OCI-LY7 (cell line): ENCODE measurements at regions not wholly inside any gene's neighbourhood (a gene's known extent, or its start where the extent isn't known, plus 50 kb on each side); places are given as distances from the start of the nearest gene placed in this dataset.

Experiments
- BruUV-seq: library from RNA; stranded (reverse); fragments of 400-500 nt; replicated peaks from 2 replicates; lab custom pipeline; 2021; lab: Mats Ljungman, UMichigan
- CTCF ChIA-PET: fragments of 300-600 bp; sonication (Branson Sonifier 250); formaldehyde crosslinking; loops from one replicate; lab custom pipeline; 2022; ENCODE audit warnings: antibody characterized with exemption; ENCODE audit not compliant: unreplicated experiment; lab: Charles Lee
- POLR2A ChIA-PET: fragments of 300-600 bp; sonication (Branson Sonifier 250); formaldehyde crosslinking; loops from one replicate; lab custom pipeline; 2022; ENCODE audit warnings: antibody characterized with exemption; lab: Charles Lee
- DNase-seq: peaks from one replicate; pipeline ENCODE4 v3.0.0-alpha.2; 2015; ENCODE audit warnings: low spot score
- H2AFZ ChIP-seq: fragments of 200-600 bp; sonication (generic), shearing (Covaris generic); 2 replicates; pipeline ENCODE4 v1.6.1; 2014; ENCODE audit warnings: mild to moderate bottlenecking, antibody characterized with exemption, low read length, moderate library complexity
- H3K27ac ChIP-seq: fragments of 200-600 bp; sonication (generic); 2 replicates; pipeline ENCODE4 v1.5.1; 2014; ENCODE audit warnings: mixed run types, low read depth, mild to moderate bottlenecking, moderate library complexity, low read length, inconsistent platforms; ENCODE audit not compliant: poor library complexity, severe bottlenecking
- H3K36me3 ChIP-seq: fragments of 200-600 bp; sonication (generic); 2 replicates; pipeline ENCODE4 v1.6.1; 2014; ENCODE audit warnings: mild to moderate bottlenecking, antibody characterized with exemption, low read length, moderate library complexity, mixed read lengths; ENCODE audit not compliant: insufficient read depth
- H3K4me1 ChIP-seq: fragments of 200-600 bp; sonication (generic); 2 replicates; pipeline ENCODE4 v1.5.1; 2014; ENCODE audit warnings: mild to moderate bottlenecking, low read length; ENCODE audit not compliant: insufficient read depth, poor library complexity, severe bottlenecking
- H3K4me2 ChIP-seq: fragments of 200-600 bp; sonication (generic); 2 replicates; pipeline ENCODE4 v1.6.1; 2014; ENCODE audit warnings: mild to moderate bottlenecking, low read length
- H3K4me3 ChIP-seq: fragments of 200-600 bp; sonication (generic); 2 replicates; pipeline ENCODE4 v1.5.1; 2014; ENCODE audit warnings: mild to moderate bottlenecking, low read depth, low read length; ENCODE audit not compliant: poor library complexity, severe bottlenecking
- H3K79me2 ChIP-seq: fragments of 200-600 bp; sonication (generic); 2 replicates; pipeline ENCODE4 v1.6.1; 2016; ENCODE audit warnings: low read depth, mild to moderate bottlenecking, low read length, moderate library complexity, mixed read lengths; ENCODE audit not compliant: insufficient read depth
- H3K9me2 ChIP-seq: fragments of 200-600 bp; sonication (generic); 2 replicates; pipeline ENCODE4 v1.6.1; 2016; ENCODE audit warnings: mild to moderate bottlenecking, low read length, mixed read lengths; ENCODE audit not compliant: insufficient read depth
- H3K9me3 ChIP-seq: fragments of 200-600 bp; sonication (generic); 2 replicates; pipeline ENCODE4 v1.6.1; 2014; ENCODE audit warnings: mild to moderate bottlenecking, mixed run types, low read length, mixed read lengths
- H4K20me1 ChIP-seq: fragments of 200-600 bp; sonication (generic); 2 replicates; pipeline ENCODE4 v1.6.1; 2014; ENCODE audit warnings: mild to moderate bottlenecking, antibody characterized with exemption, low read length, moderate library complexity, mixed read lengths; ENCODE audit not compliant: insufficient read depth
- CTCF ChIP-seq: fragments of 200-600 bp; sonication (generic); conservative IDR thresholded peaks from 2 replicates; pipeline ENCODE4 v1.5.1; 2014; ENCODE audit warnings: mild to moderate bottlenecking, antibody characterized with exemption, low read length, moderate library complexity, mixed read lengths
- EZH2phosphoT487 ChIP-seq: fragments of 200-600 bp; sonication (generic); IDR thresholded peaks from 2 replicates; pipeline ENCODE4 v1.6.1; 2018; ENCODE audit warnings: low read depth, borderline replicate concordance, mild to moderate bottlenecking, mixed run types, antibody characterized with exemption, low read length, moderate library complexity, mixed read lengths
- intact Hi-C: fragments of 100-400 bp; cut with micrococcal nuclease; formaldehyde crosslinking; loops from one replicate; pipeline ENCODE4 v1.10.0; 2022; ENCODE audit not compliant: unreplicated experiment

GRCh38 chr7:152514771-152515105 is 78.9 kb upstream of the KMT2C start:
- Histone ChIP-seq H2AFZ (no peak overlapping the region), H3K4me1 (no peaks in the 10 kb centered on the region), H3K36me3 (no peaks in the 10 kb centered on the region), H3K4me2 (no peak overlapping the region), H3K4me3 (no peak overlapping the region), H3K9me3 (no peaks in the 10 kb centered on the region), H4K20me1 (no peaks in the 10 kb centered on the region), H3K79me2 (no peaks in the 10 kb centered on the region), H3K27ac (no peak overlapping the region), H3K9me2 (no peaks in the 10 kb centered on the region)
- ChIA-PET POLR2A (interaction anchor here (1.1 kb wide), 1 partner anchor 177 kb away, joined by 3 read pairs; no protein-coding TSS in a partner anchor), CTCF (no interaction called here)
- no peak for DNase-seq
- BruUV-seq = no TSS peak
- TF ChIP-seq EZH2phosphoT487 = no peak
- TF ChIP-seq CTCF = no peak
- intact Hi-C loops = no loop called here

- ChIA-PET POLR2A (interaction anchor here (0.7 kb wide), 1 partner anchor 129 kb away, joined by 3 read pairs; no protein-coding TSS in a partner anchor), CTCF (no interaction called here)
- no peak for TF ChIP-seq CTCF
- no peak for TF ChIP-seq EZH2phosphoT487
- H3K4me2 ChIP-seq = no peak overlapping the region
- no peaks in the 10 kb centered on the region for H4K20me1 ChIP-seq
- H3K9me3 ChIP-seq = no peaks in the 10 kb centered on the region
- no peaks in the 10 kb centered on the region for H3K4me1 ChIP-seq
- H3K9me2 ChIP-seq = no peaks in the 10 kb centered on the region
- no peaks in the 10 kb centered on the region for H3K79me2 ChIP-seq
- H3K4me3 ChIP-seq = no peak overlapping the region
- no TSS peak for BruUV-seq
- H3K27ac ChIP-seq = no peak overlapping the region
- H3K36me3 ChIP-seq = no peaks in the 10 kb centered on the region
- no peak for DNase-seq
- H2AFZ ChIP-seq = no peak overlapping the region
- intact Hi-C loops = no loop called here
Observed at GRCh38 chr7:152513861-152514770, 78.3 kb upstream of the KMT2C start.

- Histone ChIP-seq H3K9me3 (no peaks in the 10 kb centered on the region), H3K4me2 (no peak overlapping the region), H2AFZ (no peak overlapping the region), H4K20me1 (no peaks in the 10 kb centered on the region), H3K27ac (no peak overlapping the region), H3K36me3 (no peaks in the 10 kb centered on the region), H3K4me3 (no peak overlapping the region), H3K9me2 (no peaks in the 10 kb centered on the region), H3K4me1 (no peaks in the 10 kb centered on the region), H3K79me2 (no peaks in the 10 kb centered on the region)
- no peak for DNase-seq
- intact Hi-C loops = no loop called here
- POLR2A ChIA-PET = interaction anchor here (0.9 to 1.4 kb wide), 2 partner anchors 14 to 111 kb away, joined by 5 read pairs; no protein-coding TSS in a partner anchor
- no peak for TF ChIP-seq EZH2phosphoT487
- TF ChIP-seq CTCF = no peak
- CTCF ChIA-PET = no interaction called here
- no TSS peak for BruUV-seq
Observed at GRCh38 chr7:152512706-152513105, 76.9 kb upstream of the KMT2C start.
